Prostate gland (tissue), 2 donors: ENCODE measurements at regions not wholly inside any gene's neighbourhood (a gene's known extent, or its start where the extent isn't known, plus 50 kb on each side); places are given as distances from the start of the nearest gene placed in this dataset.

Experiments
- DNase-seq: peaks from one replicate; pipeline ENCODE4 v3.0.0-alpha.2; 2019; ENCODE audit warnings: low spot score
- H3K27ac ChIP-seq, 2 donors: fragments of 200-600 bp; sonication (generic); 2 replicates each; pipeline ENCODE4 v1.5.1; 2017 to 2019
- H3K27me3 ChIP-seq: fragments of 200-600 bp; sonication (generic); replicated peaks from 2 replicates; pipeline ENCODE4 v1.5.1; 2019; ENCODE audit not compliant: insufficient read depth
- H3K36me3 ChIP-seq, 2 donors: fragments of 200-600 bp; sonication (generic); 1 replicate in 1 of 2; 2 replicates in 1 of 2; pipeline versions ENCODE4 v1.5.1 to v1.8.1; 2017 to 2019
- H3K4me1 ChIP-seq: fragments of 200-600 bp; sonication (generic); replicated peaks from 2 replicates; pipeline ENCODE4 v1.5.1; 2019
- H3K4me3 ChIP-seq, 2 donors: fragments of 200-600 bp; sonication (generic); 2 replicates each; pipeline ENCODE4 v1.5.1; 2017 to 2019
- H3K9me3 ChIP-seq: fragments of 200-600 bp; sonication (generic); 2 replicates; pipeline ENCODE4 v1.5.1; 2017
- CTCF ChIP-seq, 4 experiments: fragments of 200-600 bp in 2 of 4; fragments of 450-650 bp in 2 of 4; sonication (generic) in 2 of 4; IDR thresholded peaks; 1 replicate in 3 of 4; 2 replicates in 1 of 4; pipeline ENCODE4 v1.5.1; 2016 to 2019; ENCODE audit warnings: antibody characterized with exemption in 4 of 4, mild to moderate bottlenecking in 2 of 4, moderate library complexity in 2 of 4
- POLR2A ChIP-seq: fragments of 450-650 bp; IDR thresholded peaks from one replicate; pipeline ENCODE4 v1.6.1; 2016; ENCODE audit warnings: antibody characterized with exemption, mild to moderate bottlenecking
- POLR2AphosphoS5 ChIP-seq: sonication (generic); formaldehyde crosslinking; IDR thresholded peaks from one replicate; pipeline ENCODE4 v1.6.1; 2017; ENCODE audit warnings: antibody characterized with exemption
- WGBS: methylation state at CpG from one replicate; pipeline ENCODE4 v1.1.5; 2018; 5-methylcytosine and 5-hydroxymethylcytosine counted together
- intact Hi-C: fragments of 100-400 bp; cut with DNase I; formaldehyde crosslinking; loops from one replicate; pipeline ENCODE4 v1.14.2; 2022

GRCh38 chr2:175824243-175824642 is 177.8 kb downstream of the LNPK start:
- H3K9me3 ChIP-seq: no peaks in the 10 kb centered on the region
- H3K4me1 ChIP-seq: no peaks in the 10 kb centered on the region
- no peak overlapping the region for H3K4me3 ChIP-seq
- no peak for TF ChIP-seq POLR2A
- no peak for TF ChIP-seq CTCF (IDR thresholded peaks at IDR 0.05)
- TF ChIP-seq POLR2AphosphoS5: no peak
- H3K27me3 ChIP-seq: no peaks in the 10 kb centered on the region
- intact Hi-C loops: no loop called here
- DNase-seq: no peak
- no peaks in the 10 kb centered on the region for H3K36me3 ChIP-seq
- WGBS: 90% methylated on average over 2 of the region's 2 CpGs
- no peak overlapping the region for H3K27ac ChIP-seq

- Histone ChIP-seq H3K4me3 (no peak overlapping the region), H3K27ac (no peak overlapping the region), H3K36me3 (no peaks in the 10 kb centered on the region), H3K4me1 (no peaks in the 10 kb centered on the region), H3K27me3 (no peaks in the 10 kb centered on the region), H3K9me3 (no peaks in the 10 kb centered on the region)
- no peak for TF ChIP-seq POLR2AphosphoS5
- no peak for TF ChIP-seq POLR2A
- TF ChIP-seq CTCF (IDR thresholded peaks at IDR 0.05): no peak
- intact Hi-C loops: no loop called here
- no peak for DNase-seq
- 96% methylated on average over 1 of the region's 1 CpG for WGBS
Measured at GRCh38 chr2:175823707-175824073, 178.4 kb downstream of the LNPK start.

GRCh38 chr2:175823002-175823706 is 178.9 kb downstream of the LNPK start:
- Histone ChIP-seq H3K27me3 (no peaks in the 10 kb centered on the region), H3K9me3 (no peaks in the 10 kb centered on the region), H3K36me3 (no peaks in the 10 kb centered on the region), H3K4me1 (no peaks in the 10 kb centered on the region), H3K27ac (no peak overlapping the region), H3K4me3 (no peak overlapping the region)
- WGBS: 90% methylated on average over 14 of the region's 14 CpGs
- no peak for DNase-seq
- intact Hi-C loops: no loop called here
- TF ChIP-seq CTCF (IDR thresholded peaks at IDR 0.05): no peak
- TF ChIP-seq POLR2AphosphoS5: no peak
- TF ChIP-seq POLR2A: no peak

GRCh38 chr2:175817221-175817620 is 184.8 kb downstream of the LNPK start:
- no peaks in the 10 kb centered on the region for H3K9me3 ChIP-seq
- no peak overlapping the region for H3K4me3 ChIP-seq
- intact Hi-C loops: no loop called here
- H3K27ac ChIP-seq: no peak overlapping the region
- TF ChIP-seq POLR2A (no peak), CTCF (IDR thresholded peaks at IDR 0.05) (no peak), POLR2AphosphoS5 (no peak)
- DNase-seq: no peak
- H3K36me3 ChIP-seq: no peaks in the 10 kb centered on the region
- no peaks in the 10 kb centered on the region for H3K4me1 ChIP-seq
- no peaks in the 10 kb centered on the region for H3K27me3 ChIP-seq
- WGBS: 76% methylated on average over 2 of the region's 2 CpGs

- 95% methylated on average over 1 of the region's 1 CpG for WGBS
- no peaks in the 10 kb centered on the region for H3K27me3 ChIP-seq
- H3K36me3 ChIP-seq: no peaks in the 10 kb centered on the region
- H3K9me3 ChIP-seq: no peaks in the 10 kb centered on the region
- H3K4me3 ChIP-seq: no peak overlapping the region
- H3K4me1 ChIP-seq: no peaks in the 10 kb centered on the region
- intact Hi-C loops: no loop called here
- no peak for TF ChIP-seq POLR2AphosphoS5
- no peak for TF ChIP-seq POLR2A
- TF ChIP-seq CTCF (IDR thresholded peaks at IDR 0.05): no peak
- no peak for DNase-seq
- H3K27ac ChIP-seq: no peak overlapping the region
Measured at GRCh38 chr2:175815537-175815936, 186.5 kb downstream of the LNPK start.
